ENCODE measurements at regions not wholly inside any gene's neighbourhood (a gene's known extent, or its start where the extent isn't known, plus 50 kb on each side); places are given as distances from the start of the nearest gene placed in this dataset.
A peak's percentile ranks its signal among the peaks of the same experiment; 100 is the strongest.

GRCh38 chr2:196266351-196266750 lies 95.0 kb upstream of the STK17B start:
- Histone ChIP-seq H3K27me3 (ENCODE audit: low read depth, low read length) (no peaks in the 10 kb centered on the region), H3K4me1 (ENCODE audit: low read length) (peaks cover 41% of the 10 kb centered on the region), H3K36me3 (replicated peaks; ENCODE audit: low read depth, low read length) (no peaks in the 10 kb centered on the region), H2AFZ (ENCODE audit: low read depth, low read length) (no peak overlapping the region), H3K4me3 (ENCODE audit: low read length) (no peak overlapping the region), H3K4me2 (ENCODE audit: low read length) (no peak overlapping the region), H4K20me1 (ENCODE audit: insufficient read depth, low read length) (no peaks in the 10 kb centered on the region), H3K27ac (ENCODE audit: low read length) (no peak overlapping the region), H3K9ac (ENCODE audit: low read length) (no peak overlapping the region), H3K79me2 (ENCODE audit: low read length) (no peaks in the 10 kb centered on the region), H3K9me3 (ENCODE audit: insufficient read depth, low read length) (no peaks in the 10 kb centered on the region)
- TF ChIP-seq CTCF (IDR thresholded peaks at IDR 0.05; ENCODE audit: low read depth, low read length) (no peak), EZH2phosphoT487 (IDR thresholded peaks at IDR 0.05; ENCODE audit: low read depth) (no peak)

- Histone ChIP-seq H3K9me3 (ENCODE audit: insufficient read depth, low read length) (no peaks in the 10 kb centered on the region), H3K79me2 (ENCODE audit: low read length) (no peaks in the 10 kb centered on the region), H4K20me1 (ENCODE audit: insufficient read depth, low read length) (no peaks in the 10 kb centered on the region), H2AFZ (ENCODE audit: low read depth, low read length) (no peak overlapping the region), H3K36me3 (replicated peaks; ENCODE audit: low read depth, low read length) (no peaks in the 10 kb centered on the region), H3K4me1 (ENCODE audit: low read length) (peaks cover 41% of the 10 kb centered on the region), H3K4me3 (ENCODE audit: low read length) (no peak overlapping the region), H3K9ac (ENCODE audit: low read length) (no peak overlapping the region), H3K27ac (ENCODE audit: low read length) (no peak overlapping the region), H3K4me2 (ENCODE audit: low read length) (no peak overlapping the region), H3K27me3 (ENCODE audit: low read depth, low read length) (no peaks in the 10 kb centered on the region)
- TF ChIP-seq EZH2phosphoT487 (IDR thresholded peaks at IDR 0.05; ENCODE audit: low read depth) (no peak), CTCF (IDR thresholded peaks at IDR 0.05; ENCODE audit: low read depth, low read length) (no peak)
Observed at GRCh38 chr2:196266855-196267254, 95.5 kb upstream of the STK17B start.

- TF ChIP-seq EZH2phosphoT487 (IDR thresholded peaks at IDR 0.05; ENCODE audit: low read depth): no peak
- TF ChIP-seq CTCF (IDR thresholded peaks at IDR 0.05; ENCODE audit: low read depth, low read length): no peak
- H3K9ac ChIP-seq (ENCODE audit: low read length): peak overlapping the region; percentile 33; the same call in 1 of the 2 replicates
- peak overlapping the region; percentile 55 for H3K27ac ChIP-seq (ENCODE audit: low read length)
- H3K4me3 ChIP-seq (ENCODE audit: low read length): peak overlapping the region; percentile 39
- H3K36me3 ChIP-seq (replicated peaks; ENCODE audit: low read depth, low read length): no peaks in the 10 kb centered on the region
- no peaks in the 10 kb centered on the region for H3K9me3 ChIP-seq (ENCODE audit: insufficient read depth, low read length)
- H3K4me2 ChIP-seq (ENCODE audit: low read length): peak overlapping the region; percentile 71
- H3K4me1 ChIP-seq (ENCODE audit: low read length): peaks cover 35% of the 10 kb centered on the region
- H2AFZ ChIP-seq (ENCODE audit: low read depth, low read length): peak overlapping the region; percentile 84
- no peaks in the 10 kb centered on the region for H3K27me3 ChIP-seq (ENCODE audit: low read depth, low read length)
- no peaks in the 10 kb centered on the region for H3K79me2 ChIP-seq (ENCODE audit: low read length)
- no peaks in the 10 kb centered on the region for H4K20me1 ChIP-seq (ENCODE audit: insufficient read depth, low read length)
Observed at GRCh38 chr2:196268025-196268424, 96.6 kb upstream of the STK17B start.

- no peaks in the 10 kb centered on the region for H3K9me3 ChIP-seq (ENCODE audit: insufficient read depth, low read length)
- H3K4me1 ChIP-seq (ENCODE audit: low read length): peaks cover 28% of the 10 kb centered on the region
- H4K20me1 ChIP-seq (ENCODE audit: insufficient read depth, low read length): no peaks in the 10 kb centered on the region
- H3K79me2 ChIP-seq (ENCODE audit: low read length): no peaks in the 10 kb centered on the region
- no peaks in the 10 kb centered on the region for H3K36me3 ChIP-seq (replicated peaks; ENCODE audit: low read depth, low read length)
- H2AFZ ChIP-seq (ENCODE audit: low read depth, low read length): peak overlapping the region; percentile 84
- H3K4me2 ChIP-seq (ENCODE audit: low read length): peak overlapping the region; percentile 71
- H3K27ac ChIP-seq (ENCODE audit: low read length): peak overlapping the region; percentile 55
- H3K4me3 ChIP-seq (ENCODE audit: low read length): peak overlapping the region; percentile 39
- TF ChIP-seq EZH2phosphoT487 (IDR thresholded peaks at IDR 0.05; ENCODE audit: low read depth): no peak
- no peak for TF ChIP-seq CTCF (IDR thresholded peaks at IDR 0.05; ENCODE audit: low read depth, low read length)
- peak overlapping the region; percentile 33; the same call in 1 of the 2 replicates for H3K9ac ChIP-seq (ENCODE audit: low read length)
- H3K27me3 ChIP-seq (ENCODE audit: low read depth, low read length): no peaks in the 10 kb centered on the region
Observed at GRCh38 chr2:196268538-196269338, 97.4 kb upstream of the STK17B start.

Data from OCI-LY3 (cell line).